Trophoblast cell (in vitro differentiated cells and primary cell): ENCODE measurements at regions not wholly inside any gene's neighbourhood (a gene's known extent, or its start where the extent isn't known, plus 50 kb on each side); places are given as distances from the start of the nearest gene placed in this dataset.
A peak's percentile ranks its signal among the peaks of the same experiment; 100 is the strongest.

Experiments used
- DNase-seq, 2 donors: peaks; one replicate each; pipeline ENCODE4 v3.0.0-alpha.2; 2016
- H2AFZ ChIP-seq: 2 replicates; pipeline ENCODE4 v1.6.1; 2013; ENCODE audit warnings: low read length, moderate library complexity, mild to moderate bottlenecking; ENCODE audit not compliant: insufficient read depth, poor library complexity
- H2AK5ac ChIP-seq: 2 replicates; pipeline ENCODE4 v1.6.1; 2013; ENCODE audit warnings: mild to moderate bottlenecking, low read length
- H2BK120ac ChIP-seq: 2 replicates; pipeline ENCODE4 v1.6.1; 2013; ENCODE audit warnings: low read length, mild to moderate bottlenecking, moderate library complexity; ENCODE audit not compliant: insufficient read depth, poor library complexity
- H2BK12ac ChIP-seq: 2 replicates; pipeline ENCODE4 v1.6.1; 2013; ENCODE audit warnings: mild to moderate bottlenecking, low read length, moderate library complexity
- H2BK5ac ChIP-seq: 2 replicates; pipeline ENCODE4 v1.6.1; 2013; ENCODE audit warnings: low read length, low read depth, moderate library complexity, mild to moderate bottlenecking; ENCODE audit not compliant: poor library complexity
- H3K14ac ChIP-seq: 2 replicates; pipeline ENCODE4 v1.6.1; 2013; ENCODE audit warnings: mild to moderate bottlenecking, low read length
- H3K18ac ChIP-seq: 2 replicates; pipeline ENCODE4 v1.6.1; 2013; ENCODE audit warnings: mild to moderate bottlenecking, low read length
- H3K23ac ChIP-seq: 2 replicates; pipeline ENCODE4 v1.6.1; 2013; ENCODE audit warnings: low read length
- H3K27ac ChIP-seq: 2 replicates; pipeline ENCODE4 v1.5.1; 2013; ENCODE audit warnings: low read depth, mild to moderate bottlenecking, inconsistent platforms, low read length, moderate library complexity
- H3K27me3 ChIP-seq: 2 replicates; pipeline ENCODE4 v1.6.1; 2013; ENCODE audit warnings: inconsistent platforms, mild to moderate bottlenecking, low read length, moderate library complexity; ENCODE audit not compliant: insufficient read depth
- H3K36me3 ChIP-seq, 2 experiments: 1 replicate in 1 of 2; 2 replicates in 1 of 2; pipeline ENCODE4 v1.6.1; 2013; ENCODE audit warnings: low read length in 2 of 2, mild to moderate bottlenecking in 2 of 2, moderate library complexity in 1 of 2; ENCODE audit not compliant: insufficient read depth in 2 of 2, control insufficient read depth in 1 of 2
- H3K4ac ChIP-seq: 2 replicates; pipeline ENCODE4 v1.6.1; 2013; ENCODE audit warnings: low read depth, mild to moderate bottlenecking, low read length, moderate library complexity
- H3K4me1 ChIP-seq, 2 experiments: 1 replicate in 1 of 2; 2 replicates in 1 of 2; pipeline ENCODE4 v1.6.1; 2013; ENCODE audit warnings: low read length in 2 of 2, mild to moderate bottlenecking in 2 of 2, moderate library complexity in 1 of 2; ENCODE audit not compliant: insufficient read depth in 2 of 2, control insufficient read depth in 1 of 2
- H3K4me2 ChIP-seq: 2 replicates; pipeline ENCODE4 v1.6.1; 2013; ENCODE audit warnings: inconsistent platforms, mild to moderate bottlenecking, low read length, moderate library complexity
- H3K4me3 ChIP-seq: 2 replicates; pipeline ENCODE4 v1.5.1; 2013; ENCODE audit warnings: mild to moderate bottlenecking, low read depth, low read length, inconsistent platforms
- H3K79me1 ChIP-seq: one replicate; pipeline ENCODE4 v1.6.1; 2013; ENCODE audit warnings: low read length
- H3K79me2 ChIP-seq: 2 replicates; pipeline ENCODE4 v1.6.1; 2013; ENCODE audit warnings: low read length, mild to moderate bottlenecking; ENCODE audit not compliant: control insufficient read depth, insufficient read depth, poor library complexity
- H3K9ac ChIP-seq: 2 replicates; pipeline ENCODE4 v1.6.1; 2013; ENCODE audit warnings: mild to moderate bottlenecking, low read length
- H3K9me3 ChIP-seq: 2 replicates; pipeline ENCODE4 v1.6.1; 2013; ENCODE audit warnings: low read depth, mild to moderate bottlenecking, control low read depth, inconsistent platforms, low read length; ENCODE audit not compliant: insufficient read depth
- H4K12ac ChIP-seq: 2 replicates; pipeline ENCODE4 v1.6.1; 2013; ENCODE audit warnings: low read depth, mild to moderate bottlenecking, low read length, moderate library complexity
- H4K8ac ChIP-seq: 2 replicates; pipeline ENCODE4 v1.6.1; 2013; ENCODE audit warnings: low read depth, mild to moderate bottlenecking, low read length, moderate library complexity
- H4K91ac ChIP-seq: one replicate; pipeline ENCODE4 v1.6.1; 2013; ENCODE audit warnings: low read depth, mild to moderate bottlenecking, low read length, moderate library complexity
- WGBS: extraction: QIAGEN DNeasy Blood & Tissue Kit; methylation state at CpG from one replicate; pipeline ENCODE4 v1.1.7; 2013; ENCODE audit warnings: missing lambda C conversion rate; ENCODE audit not compliant: insufficient read length, insufficient coverage; ENCODE audit errors: extremely low coverage; 5-methylcytosine and 5-hydroxymethylcytosine counted together

DNA sequence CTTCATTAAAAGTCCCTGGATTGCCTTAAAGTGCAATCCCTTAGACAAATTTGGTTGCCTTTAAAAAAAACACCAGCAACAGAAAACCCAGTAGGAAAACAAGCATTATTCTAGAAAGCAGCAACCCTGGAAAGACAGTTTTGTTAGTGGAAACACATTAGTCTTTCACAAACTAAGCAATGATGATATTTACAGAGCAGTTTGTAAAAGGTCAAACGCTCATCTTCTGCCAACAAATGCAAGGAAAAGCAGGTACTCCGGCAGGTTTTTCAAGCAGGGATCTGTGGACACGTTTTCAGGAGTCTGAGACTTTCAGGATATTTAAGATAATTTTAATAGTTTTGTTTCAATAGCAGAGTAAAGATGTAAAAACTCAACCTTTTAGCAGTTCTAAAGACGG lies 202.2 kb downstream of the EXOC5 start:
- no peaks in the 10 kb centered on the region for H3K79me1 ChIP-seq
- no peak overlapping the region for H3K27ac ChIP-seq
- no CpG with 5 or more reads among the region's 4 CpGs for WGBS
- no peak overlapping the region for H3K18ac ChIP-seq
- no peak overlapping the region for H2BK120ac ChIP-seq
- H3K23ac ChIP-seq = no peak overlapping the region
- H4K91ac ChIP-seq = no peak overlapping the region
- H2BK5ac ChIP-seq = no peak overlapping the region
- no peak overlapping the region for H2AK5ac ChIP-seq
- H3K4me1 ChIP-seq = no peaks in the 10 kb centered on the region
- no peaks in the 10 kb centered on the region for H3K27me3 ChIP-seq
- no peaks in the 10 kb centered on the region for H3K79me2 ChIP-seq
- no peaks in the 10 kb centered on the region for H3K36me3 ChIP-seq
- no peak for DNase-seq
- H4K8ac ChIP-seq = no peak overlapping the region
- no peak overlapping the region for H3K4me3 ChIP-seq
- H3K4me2 ChIP-seq = no peak overlapping the region
- H4K12ac ChIP-seq = no peak overlapping the region
- no peak overlapping the region for H2AFZ ChIP-seq
- H3K9ac ChIP-seq = no peak overlapping the region
- H3K14ac ChIP-seq = no peak overlapping the region
- no peak overlapping the region for H2BK12ac ChIP-seq
- H3K4ac ChIP-seq = no peak overlapping the region
- no peaks in the 10 kb centered on the region for H3K9me3 ChIP-seq

GRCh38 chr14:57061009-57061711 lies 207.5 kb downstream of the EXOC5 start:
- H3K4me2 ChIP-seq = no peak overlapping the region
- H2BK120ac ChIP-seq = no peak overlapping the region
- no peak overlapping the region for H3K23ac ChIP-seq
- no peak overlapping the region for H2AK5ac ChIP-seq
- no peaks in the 10 kb centered on the region for H3K79me2 ChIP-seq
- no peak overlapping the region for H2AFZ ChIP-seq
- H3K9me3 ChIP-seq = no peaks in the 10 kb centered on the region
- H3K9ac ChIP-seq = no peak overlapping the region
- no peaks in the 10 kb centered on the region for H3K79me1 ChIP-seq
- no peak overlapping the region for H3K18ac ChIP-seq
- no peak overlapping the region for H3K14ac ChIP-seq
- no peak for DNase-seq
- no peaks in the 10 kb centered on the region for H3K4me1 ChIP-seq
- H2BK12ac ChIP-seq = no peak overlapping the region
- H4K91ac ChIP-seq = no peak overlapping the region
- no peak overlapping the region for H3K27ac ChIP-seq
- no peaks in the 10 kb centered on the region for H3K36me3 ChIP-seq
- no peak overlapping the region for H3K4ac ChIP-seq
- H4K8ac ChIP-seq = no peak overlapping the region
- H4K12ac ChIP-seq = no peak overlapping the region
- no peak overlapping the region for H3K4me3 ChIP-seq
- H3K27me3 ChIP-seq = no peaks in the 10 kb centered on the region
- WGBS = no CpG with 5 or more reads among the region's 5 CpGs
- no peak overlapping the region for H2BK5ac ChIP-seq

DNA sequence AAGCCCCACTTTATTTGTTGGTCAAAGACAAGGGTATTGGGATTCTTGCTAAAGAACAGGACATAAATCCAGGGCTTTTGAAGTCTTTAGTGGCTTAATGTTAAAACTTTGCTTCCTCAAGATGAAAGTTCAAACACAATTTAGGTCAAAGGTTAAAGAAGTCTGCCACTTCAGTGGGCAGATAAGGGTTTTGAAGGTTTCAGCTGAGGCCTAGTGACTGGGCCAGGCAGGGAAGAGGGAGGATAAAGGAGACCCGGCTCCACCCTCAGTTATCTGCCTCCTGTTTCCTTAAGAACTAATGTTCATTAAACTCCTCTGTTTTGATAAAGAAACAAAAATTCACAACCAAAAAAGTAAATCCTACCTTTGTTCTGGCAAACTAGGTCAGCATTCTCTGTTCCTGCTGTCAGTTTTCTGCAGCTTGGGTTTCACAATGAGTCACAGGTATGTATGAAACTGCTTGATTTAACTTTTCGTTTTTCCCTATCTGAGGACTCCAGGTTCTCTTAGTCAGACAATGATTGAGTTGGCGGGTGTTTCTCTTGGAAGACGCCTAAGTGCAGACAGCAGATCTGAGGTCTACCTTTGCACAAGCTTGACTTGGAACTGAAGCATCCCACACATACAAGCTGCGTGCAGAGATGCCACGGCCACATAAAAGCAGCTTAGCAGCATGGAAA lies 208.3 kb downstream of the EXOC5 start:
- DNase-seq = peak in 1 of 2 donors; percentile 28
- no CpG with 5 or more reads among the region's 6 CpGs for WGBS
- no peaks in the 10 kb centered on the region for H3K4me1 ChIP-seq

GRCh38 chr14:57058319-57058718 lies 210.4 kb downstream of the EXOC5 start:
- no peak overlapping the region for H3K4ac ChIP-seq

More for the DNA sequence above, 208.3 kb downstream of the EXOC5 start:
- no peak overlapping the region for H3K4me3 ChIP-seq
- H2BK120ac ChIP-seq = no peak overlapping the region
- H2AFZ ChIP-seq = no peak overlapping the region
- H3K79me1 ChIP-seq = no peaks in the 10 kb centered on the region
- H3K18ac ChIP-seq = no peak overlapping the region
- no peaks in the 10 kb centered on the region for H3K27me3 ChIP-seq
- no peak overlapping the region for H3K4ac ChIP-seq
- no peak overlapping the region for H3K23ac ChIP-seq
- no peaks in the 10 kb centered on the region for H3K9me3 ChIP-seq
- no peak overlapping the region for H3K27ac ChIP-seq
- H3K79me2 ChIP-seq = no peaks in the 10 kb centered on the region
- H3K4me2 ChIP-seq = no peak overlapping the region
- no peak overlapping the region for H2BK12ac ChIP-seq
- H3K9ac ChIP-seq = no peak overlapping the region
- no peaks in the 10 kb centered on the region for H3K36me3 ChIP-seq
- no peak overlapping the region for H4K8ac ChIP-seq
- H3K14ac ChIP-seq = no peak overlapping the region
- H2AK5ac ChIP-seq = no peak overlapping the region
- H4K91ac ChIP-seq = no peak overlapping the region
- H2BK5ac ChIP-seq = no peak overlapping the region
- H4K12ac ChIP-seq = no peak overlapping the region

More at GRCh38 chr14:57058319-57058718, 210.4 kb downstream of the EXOC5 start:
- H2AK5ac ChIP-seq = no peak overlapping the region
- H4K8ac ChIP-seq = no peak overlapping the region
- H3K18ac ChIP-seq = no peak overlapping the region
- H3K14ac ChIP-seq = no peak overlapping the region
- H3K27ac ChIP-seq = no peak overlapping the region
- no peak overlapping the region for H3K4me3 ChIP-seq
- H3K79me1 ChIP-seq = no peaks in the 10 kb centered on the region
- no peak overlapping the region for H4K12ac ChIP-seq
- H2BK12ac ChIP-seq = no peak overlapping the region
- H3K4me1 ChIP-seq = no peaks in the 10 kb centered on the region
- no peak overlapping the region for H3K9ac ChIP-seq
- no peak overlapping the region for H4K91ac ChIP-seq
- no peak overlapping the region for H2BK5ac ChIP-seq
- no peak overlapping the region for H2BK120ac ChIP-seq
- H3K23ac ChIP-seq = no peak overlapping the region
- H3K9me3 ChIP-seq = no peaks in the 10 kb centered on the region
- no peaks in the 10 kb centered on the region for H3K36me3 ChIP-seq
- WGBS = no CpG with 5 or more reads among the region's 7 CpGs
- no peak for DNase-seq
- no peaks in the 10 kb centered on the region for H3K27me3 ChIP-seq
- no peak overlapping the region for H2AFZ ChIP-seq
- H3K4me2 ChIP-seq = no peak overlapping the region
- no peaks in the 10 kb centered on the region for H3K79me2 ChIP-seq
